GM12878 (cell line): ENCODE measurements at regions not wholly inside any gene's neighbourhood (a gene's known extent, or its start where the extent isn't known, plus 50 kb on each side); places are given as distances from the start of the nearest gene placed in this dataset.

Experiments
- CEBPB ChIP-seq, 2 experiments: fragments of 150-350 bp in 1 of 2; IDR thresholded peaks; 2 replicates each; pipeline ENCODE4 v1.6.1; 2012 to 2014; ENCODE audit warnings: low read depth in 2 of 2, low read length in 2 of 2, borderline replicate concordance in 1 of 2, inconsistent platforms in 1 of 2
- CTCF ChIP-seq, 3 experiments: IDR thresholded peaks in 2 of 3; conservative IDR thresholded peaks in 1 of 3; 2 replicates each; pipeline ENCODE4 v1.5.1; 2011; ENCODE audit warnings: low read depth in 3 of 3, low read length in 3 of 3, mild to moderate bottlenecking in 3 of 3, control low read depth in 2 of 3, moderate library complexity in 2 of 3, inconsistent platforms in 1 of 3, mixed read lengths in 1 of 3; ENCODE audit not compliant: control insufficient read depth in 2 of 3, insufficient read depth in 1 of 3; ENCODE audit errors: extremely low read depth in 1 of 3
- ELK1 ChIP-seq: IDR thresholded peaks from 2 replicates; pipeline ENCODE4 v1.6.1; 2012; ENCODE audit warnings: low read depth, low read length, improper control_type of control experiment
- GABPA ChIP-seq: IDR thresholded peaks from 2 replicates; pipeline ENCODE4 v1.6.1; 2014; ENCODE audit warnings: antibody characterized with exemption, low read depth, mild to moderate bottlenecking, inconsistent platforms
- HCFC1 ChIP-seq: fragments of 150-350 bp; IDR thresholded peaks from 2 replicates; pipeline ENCODE4 v1.6.1; 2014; ENCODE audit warnings: low read length
- MEF2A ChIP-seq: IDR thresholded peaks from 2 replicates; pipeline ENCODE4 v1.6.1; 2011; ENCODE audit warnings: low read depth, mild to moderate bottlenecking, low read length, moderate library complexity; ENCODE audit not compliant: insufficient read depth
- MYC ChIP-seq: IDR thresholded peaks from 2 replicates; pipeline ENCODE4 v1.6.1; 2011; ENCODE audit warnings: mild to moderate bottlenecking, low read length, moderate library complexity, inconsistent platforms; ENCODE audit not compliant: insufficient read depth, insufficient replicate concordance, insufficient read length, severe bottlenecking
- POLR2A ChIP-seq: IDR thresholded peaks from 2 replicates; pipeline ENCODE4 v1.6.1; 2011; ENCODE audit warnings: low read depth, mild to moderate bottlenecking, low read length
- SREBF2 ChIP-seq: IDR thresholded peaks from 2 replicates; pipeline ENCODE4 v1.6.1; 2012; ENCODE audit warnings: mild to moderate bottlenecking, low read length
- USF2 ChIP-seq: IDR thresholded peaks from 2 replicates; pipeline ENCODE4 v1.6.1; 2011; ENCODE audit warnings: low read depth, low read length, improper control_type of control experiment, borderline replicate concordance
- ZNF592 ChIP-seq: fragments of 450-650 bp; IDR thresholded peaks from 2 replicates; pipeline ENCODE4 v1.6.1; 2017; ENCODE audit warnings: mild to moderate bottlenecking, moderate library complexity

- TF ChIP-seq HCFC1, result no peak
- no peak for TF ChIP-seq POLR2A
- no peak for TF ChIP-seq CEBPB (IDR thresholded peaks at IDR 0.05; ENCODE audit: borderline replicate concordance in 1 of 2, low read depth in 2 of 2, low read length in 2 of 2)
- no peak for TF ChIP-seq MYC
- TF ChIP-seq SREBF2, result no peak
- TF ChIP-seq CTCF (IDR thresholded peaks at IDR 0.05 in 2 of 3, conservative IDR thresholded peaks at IDR 0.05 in 1 of 3; ENCODE audit: control insufficient read depth in 2 of 3, extremely low read depth in 1 of 3, insufficient read depth in 1 of 3, low read depth in 3 of 3, low read length in 3 of 3), result no peak
- no peak for TF ChIP-seq GABPA
- no peak for TF ChIP-seq USF2
- TF ChIP-seq ZNF592, result no peak
- no peak for TF ChIP-seq ELK1
- TF ChIP-seq MEF2A, result no peak
Measured at GRCh38 chr5:17114233-17114632, 103.2 kb upstream of the BASP1 start.
